Vagina (tissue), 2 donors: ENCODE measurements at regions not wholly inside any gene's neighbourhood (a gene's known extent, or its start where the extent isn't known, plus 50 kb on each side); places are given as distances from the start of the nearest gene placed in this dataset.

Source experiments
- DNase-seq, 2 donors: peaks; one replicate each; pipeline ENCODE4 v3.0.0-alpha.2; 2017; ENCODE audit errors: extremely low spot score in 2 of 2
- H3K27ac ChIP-seq: fragments of 200-600 bp; sonication (generic); one replicate; pipeline ENCODE4 v1.5.1; 2019
- H3K27me3 ChIP-seq: fragments of 200-600 bp; sonication (generic); one replicate; pipeline ENCODE4 v1.5.1; 2019
- H3K36me3 ChIP-seq, 2 donors: fragments of 200-600 bp; sonication (generic); one replicate each; pipeline ENCODE4 v1.5.1; 2017 to 2019
- H3K4me1 ChIP-seq: fragments of 200-600 bp; sonication (generic); one replicate; pipeline ENCODE4 v1.5.1; 2019
- H3K4me3 ChIP-seq, 2 donors: fragments of 200-600 bp; sonication (generic); 1 replicate in 1 of 2; 2 replicates in 1 of 2; pipeline ENCODE4 v1.5.1; 2016 to 2019
- H3K9me3 ChIP-seq: fragments of 200-600 bp; sonication (generic); one replicate; pipeline ENCODE4 v1.5.1; 2019
- CTCF ChIP-seq, 3 experiments: fragments of 450-650 bp in 2 of 3; fragments of 200-600 bp in 1 of 3; sonication (generic) in 1 of 3; IDR thresholded peaks; one replicate each; pipeline ENCODE4 v1.5.1; 2017 to 2019; ENCODE audit warnings: antibody characterized with exemption in 3 of 3, mild to moderate bottlenecking in 2 of 3, moderate library complexity in 2 of 3
- POLR2A ChIP-seq, 2 donors: fragments of 450-650 bp; IDR thresholded peaks; one replicate each; pipeline ENCODE4 v1.6.1; 2017; ENCODE audit warnings: antibody characterized with exemption in 2 of 2, mild to moderate bottlenecking in 2 of 2, moderate library complexity in 2 of 2
- POLR2AphosphoS5 ChIP-seq, 2 donors: sonication (generic); formaldehyde crosslinking; IDR thresholded peaks; one replicate each; pipeline ENCODE4 v1.9.0; 2017; ENCODE audit warnings: antibody characterized with exemption in 2 of 2, mild to moderate bottlenecking in 2 of 2, low read depth in 1 of 2; ENCODE audit not compliant: insufficient read depth in 1 of 2
- intact Hi-C: fragments of 100-400 bp; cut with DNase I; formaldehyde crosslinking; loops from one replicate; pipeline ENCODE4 v1.15.1; 2023

DNA sequence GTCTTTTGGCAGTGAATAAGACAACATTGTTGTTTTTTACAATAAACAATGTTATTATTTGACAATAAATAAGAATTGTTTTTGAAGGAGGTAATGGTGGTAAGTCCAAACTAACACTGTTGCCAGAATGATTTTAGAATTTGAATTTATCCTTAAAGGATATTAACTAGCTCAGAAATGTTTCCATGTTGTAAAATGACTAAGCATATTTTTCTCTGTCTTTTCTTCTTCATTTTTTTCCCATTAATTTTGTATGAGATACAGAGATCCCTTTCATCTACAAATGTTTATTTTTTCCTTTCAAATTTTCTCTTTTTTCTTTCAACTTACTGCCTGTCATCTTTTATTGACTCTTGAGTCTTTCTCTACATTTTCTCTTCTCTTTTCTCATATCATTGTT, 66.5 kb upstream of the DOCK10 start:
- Histone ChIP-seq H3K27me3 (no peaks in the 10 kb centered on the region), H3K27ac (no peak overlapping the region), H3K36me3 (no peaks in the 10 kb centered on the region), H3K4me3 (no peak overlapping the region), H3K9me3 (no peaks in the 10 kb centered on the region), H3K4me1 (no peaks in the 10 kb centered on the region)
- DNase-seq = no peak
- TF ChIP-seq POLR2A (IDR thresholded peaks at IDR 0.05) (no peak), POLR2AphosphoS5 (IDR thresholded peaks at IDR 0.05; ENCODE audit: insufficient read depth in 1 of 2, low read depth in 1 of 2) (no peak), CTCF (IDR thresholded peaks at IDR 0.05) (no peak)
- intact Hi-C loops = no loop called here

GRCh38 chr2:225104971-225105370, 62.7 kb upstream of the DOCK10 start:
- Histone ChIP-seq H3K9me3 (no peaks in the 10 kb centered on the region), H3K4me3 (no peak overlapping the region), H3K36me3 (no peaks in the 10 kb centered on the region), H3K27me3 (no peaks in the 10 kb centered on the region), H3K27ac (no peak overlapping the region), H3K4me1 (no peaks in the 10 kb centered on the region)
- intact Hi-C loops = no loop called here
- no peak for DNase-seq
- TF ChIP-seq POLR2A (IDR thresholded peaks at IDR 0.05) (no peak), CTCF (IDR thresholded peaks at IDR 0.05) (no peak), POLR2AphosphoS5 (IDR thresholded peaks at IDR 0.05; ENCODE audit: insufficient read depth in 1 of 2, low read depth in 1 of 2) (no peak)

- no peak overlapping the region for H3K4me3 ChIP-seq
- DNase-seq = no peak
- no peak for TF ChIP-seq POLR2AphosphoS5 (IDR thresholded peaks at IDR 0.05; ENCODE audit: insufficient read depth in 1 of 2, low read depth in 1 of 2)
- TF ChIP-seq POLR2A (IDR thresholded peaks at IDR 0.05) = no peak
- no peak for TF ChIP-seq CTCF (IDR thresholded peaks at IDR 0.05)
- no peaks in the 10 kb centered on the region for H3K9me3 ChIP-seq
- no peaks in the 10 kb centered on the region for H3K36me3 ChIP-seq
- H3K4me1 ChIP-seq = no peaks in the 10 kb centered on the region
- no peaks in the 10 kb centered on the region for H3K27me3 ChIP-seq
- no peak overlapping the region for H3K27ac ChIP-seq
- intact Hi-C loops = no loop called here
Measured at GRCh38 chr2:225104321-225104720, 62.1 kb upstream of the DOCK10 start.

GRCh38 chr2:225103737-225104141, 61.5 kb upstream of the DOCK10 start:
- no peaks in the 10 kb centered on the region for H3K27me3 ChIP-seq
- H3K4me1 ChIP-seq = no peaks in the 10 kb centered on the region
- no peak for TF ChIP-seq POLR2AphosphoS5 (IDR thresholded peaks at IDR 0.05; ENCODE audit: insufficient read depth in 1 of 2, low read depth in 1 of 2)
- no peak for TF ChIP-seq POLR2A (IDR thresholded peaks at IDR 0.05)
- no peak for TF ChIP-seq CTCF (IDR thresholded peaks at IDR 0.05)
- intact Hi-C loops = no loop called here
- H3K36me3 ChIP-seq = no peaks in the 10 kb centered on the region
- no peak for DNase-seq
- H3K27ac ChIP-seq = no peak overlapping the region
- no peaks in the 10 kb centered on the region for H3K9me3 ChIP-seq
- no peak overlapping the region for H3K4me3 ChIP-seq

DNA sequence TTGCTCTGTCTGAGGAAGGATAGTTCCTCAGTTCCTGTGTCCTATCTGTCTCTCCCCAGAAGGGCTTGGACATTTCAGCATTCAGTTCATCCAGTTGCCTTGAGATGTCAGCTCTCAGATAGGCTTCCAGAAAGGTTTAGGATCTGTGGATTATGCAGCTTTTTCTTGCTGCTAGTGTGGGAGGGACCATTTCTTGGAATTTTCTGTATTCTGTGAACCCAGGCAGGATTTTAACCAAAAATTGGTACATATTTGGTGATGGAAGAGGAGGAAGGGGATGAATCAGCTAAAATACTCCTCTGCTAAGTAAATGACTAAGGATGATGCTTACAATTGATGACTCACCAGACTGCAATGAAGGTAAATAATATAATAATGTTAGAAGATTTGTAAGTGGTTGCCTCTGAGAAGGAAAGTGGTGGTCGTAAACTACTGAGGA, 58.6 kb upstream of the DOCK10 start:
- Histone ChIP-seq H3K36me3 (no peaks in the 10 kb centered on the region), H3K27ac (no peak overlapping the region), H3K9me3 (no peaks in the 10 kb centered on the region), H3K4me1 (no peaks in the 10 kb centered on the region), H3K4me3 (no peak overlapping the region), H3K27me3 (no peaks in the 10 kb centered on the region)
- intact Hi-C loops = no loop called here
- no peak for TF ChIP-seq CTCF (IDR thresholded peaks at IDR 0.05)
- TF ChIP-seq POLR2AphosphoS5 (IDR thresholded peaks at IDR 0.05; ENCODE audit: insufficient read depth in 1 of 2, low read depth in 1 of 2) = no peak
- TF ChIP-seq POLR2A (IDR thresholded peaks at IDR 0.05) = no peak
- no peak for DNase-seq
